Brain microvascular endothelial cell (primary cell): ENCODE measurements at regions not wholly inside any gene's neighbourhood (a gene's known extent, or its start where the extent isn't known, plus 50 kb on each side); places are given as distances from the start of the nearest gene placed in this dataset.
A peak's percentile ranks its signal among the peaks of the same experiment; 100 is the strongest.

Experiments used
- DNase-seq: peaks from one replicate; pipeline ENCODE4 v3.0.0-alpha.2; 2020
- H3K27ac ChIP-seq: fragments of 250-450 bp; sonication (Bioruptor Pico); 2 replicates; pipeline ENCODE4 v1.5.1; 2020; ENCODE audit warnings: mild to moderate bottlenecking, moderate library complexity
- H3K27me3 ChIP-seq: fragments of 250-450 bp; sonication (Bioruptor Pico); replicated peaks from 2 replicates; pipeline ENCODE4 v1.5.1; 2020; ENCODE audit warnings: mild to moderate bottlenecking
- H3K36me3 ChIP-seq: fragments of 250-450 bp; sonication (Bioruptor Pico); replicated peaks from 2 replicates; pipeline ENCODE4 v1.5.1; 2020; ENCODE audit warnings: mild to moderate bottlenecking
- H3K4me3 ChIP-seq: 2 replicates; pipeline ENCODE4 v1.5.1; 2011; ENCODE audit warnings: low read depth, mild to moderate bottlenecking, control low read depth, low read length, moderate library complexity
- CTCF ChIP-seq: IDR thresholded peaks from 2 replicates; pipeline ENCODE4 v1.5.1; 2011; ENCODE audit warnings: low read depth, mild to moderate bottlenecking, moderate library complexity, low read length, control low read depth, inconsistent platforms; ENCODE audit errors: missing control alignments
- in situ Hi-C: cut with HindIII; loops from 2 replicates; pipeline ENCODE4 v1.10.0; 2017; ENCODE audit warnings: low sequenced_read_pairs, low pct_ligation_motif_present

- TF ChIP-seq CTCF, result no peak
- H3K4me3 ChIP-seq, result no peak overlapping the region
- H3K27me3 ChIP-seq, result no peaks in the 10 kb centered on the region
- H3K36me3 ChIP-seq, result no peaks in the 10 kb centered on the region
- DNase-seq, result peak; percentile 3
- no peak overlapping the region for H3K27ac ChIP-seq
- in situ Hi-C loops, result no loop called here
These were observed 207.3 kb downstream of the HGF start for GRCh38 chr7:81562581-81562980.

- Histone ChIP-seq H3K4me3 (no peak overlapping the region), H3K27ac (no peak overlapping the region), H3K36me3 (no peaks in the 10 kb centered on the region), H3K27me3 (no peaks in the 10 kb centered on the region)
- no peak for DNase-seq
- no peak for TF ChIP-seq CTCF
- in situ Hi-C loops, result no loop called here
These were observed 209.1 kb downstream of the HGF start for GRCh38 chr7:81560708-81561107.

GRCh38 chr7:81549484-81550016, 220.3 kb downstream of the HGF start:
- TF ChIP-seq CTCF, result no peak
- no peak for DNase-seq
- no peak overlapping the region for H3K4me3 ChIP-seq
- H3K27ac ChIP-seq, result no peak overlapping the region
- no peaks in the 10 kb centered on the region for H3K36me3 ChIP-seq
- no peaks in the 10 kb centered on the region for H3K27me3 ChIP-seq
- in situ Hi-C loops, result no loop called here

GRCh38 chr7:81534996-81535395, 234.9 kb downstream of the HGF start:
- no peak overlapping the region for H3K27ac ChIP-seq
- no peaks in the 10 kb centered on the region for H3K27me3 ChIP-seq
- no peak for DNase-seq
- no peaks in the 10 kb centered on the region for H3K36me3 ChIP-seq
- H3K4me3 ChIP-seq, result no peak overlapping the region
- in situ Hi-C loops, result no loop called here
- TF ChIP-seq CTCF, result no peak

GRCh38 chr7:81534446-81534845, 235.4 kb downstream of the HGF start:
- no peaks in the 10 kb centered on the region for H3K36me3 ChIP-seq
- H3K4me3 ChIP-seq, result no peak overlapping the region
- no peak for DNase-seq
- no peaks in the 10 kb centered on the region for H3K27me3 ChIP-seq
- no peak overlapping the region for H3K27ac ChIP-seq
- no peak for TF ChIP-seq CTCF
- in situ Hi-C loops, result no loop called here

GRCh38 chr7:81533931-81534330, 235.9 kb downstream of the HGF start:
- in situ Hi-C loops, result no loop called here

More at GRCh38 chr7:81533931-81534330, 235.9 kb downstream of the HGF start:
- no peak for DNase-seq
- Histone ChIP-seq H3K4me3 (no peak overlapping the region), H3K27me3 (no peaks in the 10 kb centered on the region), H3K27ac (no peak overlapping the region), H3K36me3 (no peaks in the 10 kb centered on the region)
- TF ChIP-seq CTCF, result no peak
